ENCODE measurements at regions not wholly inside any gene's neighbourhood (a gene's known extent, or its start where the extent isn't known, plus 50 kb on each side); places are given as distances from the start of the nearest gene placed in this dataset.

DNA sequence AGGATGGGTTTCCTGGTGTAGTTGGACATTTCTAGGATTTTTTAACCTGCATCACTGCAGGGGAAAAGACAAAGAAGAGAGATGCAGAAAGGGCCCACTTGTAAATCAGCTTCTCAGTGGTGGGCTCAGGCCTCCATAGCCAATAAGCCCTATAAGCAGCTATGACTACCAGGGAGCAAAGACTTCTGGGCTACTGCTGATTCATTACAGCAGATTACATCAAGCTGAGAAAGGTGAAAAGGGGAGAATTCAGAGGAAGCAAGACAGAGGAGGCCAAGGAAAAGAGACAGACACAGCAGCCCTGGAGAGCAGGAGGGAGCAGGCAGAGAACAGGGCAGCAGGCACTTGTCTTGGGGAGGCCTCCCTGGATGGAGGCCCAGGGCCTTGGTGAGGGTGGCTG lies 95.2 kb downstream of the KCNA5 start:
- no peak overlapping the region for H3K4me3 ChIP-seq (ENCODE audit: low read depth, low read length)
- TF ChIP-seq, protein P1, sequence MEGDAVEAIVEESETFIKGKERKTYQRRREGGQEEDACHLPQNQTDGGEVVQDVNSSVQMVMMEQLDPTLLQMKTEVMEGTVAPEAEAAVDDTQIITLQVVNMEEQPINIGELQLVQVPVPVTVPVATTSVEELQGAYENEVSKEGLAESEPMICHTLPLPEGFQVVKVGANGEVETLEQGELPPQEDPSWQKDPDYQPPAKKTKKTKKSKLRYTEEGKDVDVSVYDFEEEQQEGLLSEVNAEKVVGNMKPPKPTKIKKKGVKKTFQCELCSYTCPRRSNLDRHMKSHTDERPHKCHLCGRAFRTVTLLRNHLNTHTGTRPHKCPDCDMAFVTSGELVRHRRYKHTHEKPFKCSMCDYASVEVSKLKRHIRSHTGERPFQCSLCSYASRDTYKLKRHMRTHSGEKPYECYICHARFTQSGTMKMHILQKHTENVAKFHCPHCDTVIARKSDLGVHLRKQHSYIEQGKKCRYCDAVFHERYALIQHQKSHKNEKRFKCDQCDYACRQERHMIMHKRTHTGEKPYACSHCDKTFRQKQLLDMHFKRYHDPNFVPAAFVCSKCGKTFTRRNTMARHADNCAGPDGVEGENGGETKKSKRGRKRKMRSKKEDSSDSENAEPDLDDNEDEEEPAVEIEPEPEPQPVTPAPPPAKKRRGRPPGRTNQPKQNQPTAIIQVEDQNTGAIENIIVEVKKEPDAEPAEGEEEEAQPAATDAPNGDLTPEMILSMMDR (IDR thresholded peaks at IDR 0.05; ENCODE audit: insufficient read depth, low read depth, low read length) = no peak
- no peak for DNase-seq (ENCODE audit: low read depth)

DNA sequence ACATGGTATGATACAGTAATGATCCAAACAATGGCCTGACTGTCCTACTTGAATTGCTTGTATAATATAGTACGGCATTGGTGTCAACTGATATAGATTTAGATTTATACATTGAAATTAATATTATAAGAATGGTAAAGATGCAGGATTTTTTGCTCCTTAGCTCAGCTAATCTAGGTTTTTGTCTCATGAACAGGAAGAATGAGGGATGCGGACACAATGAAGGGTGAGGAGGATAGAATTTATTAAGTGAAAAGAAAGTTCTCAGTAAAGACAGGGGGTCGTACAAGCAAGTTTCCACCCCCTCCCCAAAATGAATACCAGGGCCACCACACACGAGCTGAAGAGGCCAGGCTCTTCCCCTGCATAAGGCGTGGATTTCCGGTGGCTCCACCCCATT lies 96.1 kb downstream of the KCNA5 start:
- H3K4me3 ChIP-seq (ENCODE audit: low read depth, low read length) = no peak overlapping the region
- no peak for DNase-seq (ENCODE audit: low read depth)
- TF ChIP-seq, protein P1 (IDR thresholded peaks at IDR 0.05; ENCODE audit: insufficient read depth, low read depth, low read length) = no peak

DNA sequence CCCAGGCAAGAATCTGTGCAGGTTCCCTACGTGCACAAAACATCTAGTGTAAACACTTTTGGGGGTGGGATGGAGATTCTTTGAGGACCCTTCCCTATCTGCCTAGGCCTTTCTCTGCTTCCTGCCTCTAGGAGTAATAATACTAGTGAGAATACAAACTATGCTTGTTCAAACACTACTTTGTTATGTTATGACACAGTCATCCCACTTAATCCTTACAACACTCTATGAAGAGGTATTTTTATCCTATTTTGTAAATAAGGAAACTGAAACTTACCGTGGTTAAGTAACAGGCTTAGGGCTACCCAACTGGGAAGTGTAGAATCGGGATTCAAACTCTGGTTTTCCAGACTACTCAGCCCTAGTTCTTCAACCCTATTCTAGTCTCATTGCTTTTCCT lies 96.5 kb downstream of the KCNA5 start:
- H3K4me3 ChIP-seq (ENCODE audit: low read depth, low read length) = no peak overlapping the region
- peak; percentile 16 for DNase-seq (ENCODE audit: low read depth)
- TF ChIP-seq, protein P1 (IDR thresholded peaks at IDR 0.05; ENCODE audit: insufficient read depth, low read depth, low read length) = no peak

DNA sequence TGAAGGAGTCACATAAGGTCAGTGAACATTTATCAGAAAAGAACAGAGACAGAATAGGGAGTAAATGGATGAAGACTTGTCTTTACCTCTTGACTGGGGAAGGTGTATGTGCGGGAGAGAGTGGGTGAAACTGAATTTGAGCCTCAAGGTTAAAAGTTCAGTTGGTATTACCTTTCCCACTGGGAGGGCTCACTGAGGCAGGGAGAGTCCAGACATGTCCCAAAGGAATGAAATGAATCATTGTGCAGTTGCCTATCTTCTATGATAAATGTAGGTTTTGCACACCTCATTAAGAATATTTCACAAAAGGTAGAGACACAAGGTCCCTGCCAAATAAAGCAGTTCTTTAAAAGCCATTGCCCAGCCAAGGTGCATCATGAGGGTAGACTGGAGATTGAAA lies 105.2 kb downstream of the KCNA5 start:
- TF ChIP-seq, protein P1 (IDR thresholded peaks at IDR 0.05; ENCODE audit: insufficient read depth, low read depth, low read length) = no peak
- H3K4me3 ChIP-seq (ENCODE audit: low read depth, low read length) = no peak overlapping the region
- DNase-seq (ENCODE audit: low read depth) = no peak

DNA sequence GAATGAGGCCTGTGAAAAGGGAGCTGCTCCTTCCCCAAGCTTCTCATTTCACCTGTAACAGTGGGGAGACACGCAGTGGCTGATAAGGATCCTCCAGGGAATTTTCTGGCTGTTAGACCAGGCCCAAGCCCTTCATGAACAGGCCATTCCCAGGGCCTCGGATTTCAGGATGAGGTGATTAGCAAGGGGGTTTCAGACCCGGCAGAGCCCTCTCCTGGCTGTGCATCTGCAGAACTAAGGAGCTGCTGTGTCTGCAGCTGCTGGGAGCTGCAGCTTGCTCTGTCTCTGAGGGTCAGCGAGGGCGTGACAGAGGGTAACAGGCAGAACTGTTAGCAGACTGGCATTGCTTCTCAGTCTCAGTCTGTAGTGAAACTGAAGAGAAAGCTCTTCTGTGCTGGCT lies 110.4 kb downstream of the KCNA5 start:
- TF ChIP-seq, protein P1 (IDR thresholded peaks at IDR 0.05; ENCODE audit: insufficient read depth, low read depth, low read length) = no peak
- DNase-seq (ENCODE audit: low read depth) = no peak
- no peak overlapping the region for H3K4me3 ChIP-seq (ENCODE audit: low read depth, low read length)

DNA sequence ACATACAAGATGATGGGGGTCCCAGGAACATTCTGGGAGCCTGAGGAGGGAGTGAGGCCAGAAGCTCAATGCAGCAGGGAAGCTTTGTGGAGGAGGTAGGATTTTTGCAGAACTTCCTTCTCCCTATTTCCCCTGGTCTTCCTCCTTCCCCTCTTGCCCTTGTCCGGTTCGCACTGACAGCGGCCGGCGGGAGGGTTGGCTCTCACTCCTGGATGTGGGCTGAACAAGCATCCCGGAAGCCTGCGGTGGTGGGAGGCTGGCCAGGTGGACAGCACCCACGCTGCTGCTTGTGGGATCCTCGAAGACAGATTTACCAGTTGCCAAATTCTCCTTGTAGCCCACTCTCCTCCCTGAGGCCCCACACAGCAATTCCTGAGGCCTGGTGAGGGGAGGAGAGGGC lies 112.2 kb downstream of the KCNA5 start:
- no peak overlapping the region for H3K4me3 ChIP-seq (ENCODE audit: low read depth, low read length)
- TF ChIP-seq, protein P1 (IDR thresholded peaks at IDR 0.05; ENCODE audit: insufficient read depth, low read depth, low read length) = no peak
- DNase-seq (ENCODE audit: low read depth) = no peak

DNA sequence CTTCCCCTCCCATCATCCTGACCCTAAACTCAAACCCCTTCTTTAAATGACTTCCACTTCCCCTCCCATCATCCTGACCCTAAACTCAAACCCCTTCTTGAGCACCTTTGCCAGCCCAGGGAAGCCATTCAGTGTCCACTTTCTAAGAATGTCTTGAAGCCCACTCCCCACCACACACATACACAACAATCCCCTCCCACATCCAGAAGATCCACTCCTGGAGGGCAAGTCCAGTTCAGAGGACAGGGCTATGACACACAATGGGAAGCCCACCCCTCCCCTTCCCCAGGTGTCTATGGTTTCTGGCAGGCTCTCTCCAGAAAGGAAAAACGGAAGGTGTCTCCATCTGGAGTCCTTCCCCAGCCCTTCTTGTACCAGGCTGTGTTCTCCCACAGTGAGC lies 117.1 kb downstream of the KCNA5 start:
- no peak for DNase-seq (ENCODE audit: low read depth)
- H3K4me3 ChIP-seq (ENCODE audit: low read depth, low read length) = no peak overlapping the region
- TF ChIP-seq, protein P1 (IDR thresholded peaks at IDR 0.05; ENCODE audit: insufficient read depth, low read depth, low read length) = no peak
